ENCODE measurements at regions not wholly inside any gene's neighbourhood (a gene's known extent, or its start where the extent isn't known, plus 50 kb on each side); places are given as distances from the start of the nearest gene placed in this dataset.

- Histone ChIP-seq H3K4me2 (ENCODE audit: low read length) (no peak overlapping the region), H3K9me2 (ENCODE audit: insufficient read depth) (no peaks in the 10 kb centered on the region), H2AFZ (ENCODE audit: low read depth, low read length, poor library complexity, severe bottlenecking) (no peak overlapping the region), H3K9ac (ENCODE audit: low read length) (no peak overlapping the region), H3K27me3 (ENCODE audit: insufficient read depth, low read length) (no peaks in the 10 kb centered on the region), H3K27ac (ENCODE audit: low read depth, low read length) (no peak overlapping the region), H3K9me3 (ENCODE audit: control insufficient read depth in 1 of 2, insufficient read depth in 1 of 2, low read depth in 1 of 2, low read length in 2 of 2) (no peaks in the 10 kb centered on the region), H3K79me2 (ENCODE audit: insufficient read depth, low read length) (no peaks in the 10 kb centered on the region), H3K4me1 (ENCODE audit: control insufficient read depth in 1 of 2, insufficient read depth in 2 of 2, low read length in 2 of 2) (peaks cover 81 to 97% of the 10 kb centered on the region in 2 experiments), H4K20me1 (ENCODE audit: insufficient read depth) (no peaks in the 10 kb centered on the region), H3K4me3 (replicated peaks in 1 of 2; ENCODE audit: low read depth in 1 of 2, low read length in 2 of 2) (no peak overlapping the region), H3K36me3 (ENCODE audit: control insufficient read depth in 1 of 2, insufficient read depth in 2 of 2, low read length in 2 of 2) (no peaks in the 10 kb centered on the region)
- TF ChIP-seq EZH2 (IDR thresholded peaks at IDR 0.05) (no peak), POLR2A (IDR thresholded peaks at IDR 0.05; ENCODE audit: borderline replicate concordance, extremely low read depth, insufficient read depth, insufficient read length) (no peak), EZH2phosphoT487 (IDR thresholded peaks at IDR 0.05; ENCODE audit: borderline replicate concordance) (no peak)
- no TSS peak for BruUV-seq (replicated peaks)
- ChIA-PET CTCF (no interaction called here), RAD21 (ENCODE audit: low non-redundant PET in 1 of 2, low total read pairs in 2 of 2, uncharacterized antibody in 2 of 2, unreplicated experiment in 2 of 2) (interaction anchor here in 1 of 2 experiments (0.6 kb wide), 1 partner anchor 167 kb away, joined by 4 read pairs; no protein-coding TSS in a partner anchor), POLR2A (interaction anchor here (3.8 kb wide), 1 partner anchor 50 kb away, joined by 26 read pairs; the partner anchor contains the start of gene ID2)
- ATAC-seq, result no peak
- DNase-seq (ENCODE audit: low read depth, low spot score), result no peak
- intact Hi-C loops (cut with micrococcal nuclease), result no loop called here
Observed at GRCh38 chr2:8631465-8632005, 50.3 kb upstream of the ID2 start.
